ENCODE measurements at regions not wholly inside any gene's neighbourhood (a gene's known extent, or its start where the extent isn't known, plus 50 kb on each side); places are given as distances from the start of the nearest gene placed in this dataset.

- TF ChIP-seq CTCF (IDR thresholded peaks at IDR 0.05; ENCODE audit: control extremely low read depth, extremely low read depth, low read depth, missing control alignments), result no peak
- POLR2A ChIA-PET, result no interaction called here
- no peak for DNase-seq (ENCODE audit: extremely low spot score)
- CTCF ChIA-PET, result interaction anchor here (0.8 to 2.6 kb wide), 3 partner anchors 9 to 181 kb away, joined by 3 to 7 read pairs (median 3); no protein-coding TSS in a partner anchor
These were observed 82.6 kb upstream of the HS3ST1 start for GRCh38 chr4:11511321-11511720.

- POLR2A ChIA-PET, result no interaction called here
- no peak for DNase-seq (ENCODE audit: extremely low spot score)
- TF ChIP-seq CTCF (IDR thresholded peaks at IDR 0.05; ENCODE audit: control extremely low read depth, extremely low read depth, low read depth, missing control alignments), result no peak
- CTCF ChIA-PET, result interaction anchor here (1.1 to 2.3 kb wide), 4 partner anchors 9 to 889 kb away, joined by 3 to 6 read pairs (median 4); no protein-coding TSS in a partner anchor
These were observed 79.2 kb upstream of the HS3ST1 start for GRCh38 chr4:11507920-11508319.

GRCh38 chr4:11506194-11506593 is 77.5 kb upstream of the HS3ST1 start:
- ChIA-PET POLR2A (no interaction called here), CTCF (interaction anchor here (1.2 to 2.3 kb wide), 3 partner anchors 11 to 30 kb away, joined by 5 to 6 read pairs (median 6); no protein-coding TSS in a partner anchor)
- DNase-seq (ENCODE audit: extremely low spot score), result no peak
- no peak for TF ChIP-seq CTCF (IDR thresholded peaks at IDR 0.05; ENCODE audit: control extremely low read depth, extremely low read depth, low read depth, missing control alignments)

GRCh38 chr4:11505221-11505971 is 76.7 kb upstream of the HS3ST1 start:
- no peak for TF ChIP-seq CTCF (IDR thresholded peaks at IDR 0.05; ENCODE audit: control extremely low read depth, extremely low read depth, low read depth, missing control alignments)
- no peak for DNase-seq (ENCODE audit: extremely low spot score)
- POLR2A ChIA-PET, result no interaction called here
- CTCF ChIA-PET, result interaction anchor here (1.2 to 1.4 kb wide), 2 partner anchors 10 to 37 kb away, joined by 3 to 6 read pairs; no protein-coding TSS in a partner anchor

- CTCF ChIA-PET, result interaction anchor here (1.0 kb wide), 1 partner anchor 9 kb away, joined by 3 read pairs; no protein-coding TSS in a partner anchor
These were observed 74.5 kb upstream of the HS3ST1 start for GRCh38 chr4:11503166-11503565.

GRCh38 chr4:11497972-11498371 is 69.3 kb upstream of the HS3ST1 start:
- POLR2A ChIA-PET, result no interaction called here
- no peak for DNase-seq (ENCODE audit: extremely low spot score)
- CTCF ChIA-PET, result interaction anchor here (1.3 kb wide), 1 partner anchor 12 kb away, joined by 3 read pairs; no protein-coding TSS in a partner anchor
- TF ChIP-seq CTCF (IDR thresholded peaks at IDR 0.05; ENCODE audit: control extremely low read depth, extremely low read depth, low read depth, missing control alignments), result no peak

More at GRCh38 chr4:11503166-11503565, 74.5 kb upstream of the HS3ST1 start:
- POLR2A ChIA-PET, result no interaction called here
- TF ChIP-seq CTCF (IDR thresholded peaks at IDR 0.05; ENCODE audit: control extremely low read depth, extremely low read depth, low read depth, missing control alignments), result no peak
- no peak for DNase-seq (ENCODE audit: extremely low spot score)
